Kidney epithelial cell (primary cell): ENCODE measurements at regions not wholly inside any gene's neighbourhood (a gene's known extent, or its start where the extent isn't known, plus 50 kb on each side); places are given as distances from the start of the nearest gene placed in this dataset.

ENCODE experiments used
- DNase-seq: peaks from one replicate; pipeline ENCODE4 v3.0.0-alpha.2; 2010; ENCODE audit warnings: low read depth
- H3K27me3 ChIP-seq: 2 replicates; pipeline ENCODE4 v1.6.0; 2011; ENCODE audit warnings: low read length; ENCODE audit not compliant: control insufficient read depth, insufficient read depth
- H3K36me3 ChIP-seq: 2 replicates; pipeline ENCODE4 v1.5.1; 2011; ENCODE audit warnings: low read length; ENCODE audit not compliant: control insufficient read depth, insufficient read depth
- H3K4me3 ChIP-seq: 2 replicates; pipeline ENCODE4 v1.5.1; 2011; ENCODE audit warnings: low read depth, mild to moderate bottlenecking, control low read depth, low read length
- TF ChIP-seq, protein P1 (sequence below): IDR thresholded peaks from 2 replicates; pipeline ENCODE4 v1.5.1; 2011; ENCODE audit warnings: mild to moderate bottlenecking, moderate library complexity, low read length, control low read depth, inconsistent platforms; ENCODE audit not compliant: insufficient read depth, poor library complexity, severe bottlenecking

DNA sequence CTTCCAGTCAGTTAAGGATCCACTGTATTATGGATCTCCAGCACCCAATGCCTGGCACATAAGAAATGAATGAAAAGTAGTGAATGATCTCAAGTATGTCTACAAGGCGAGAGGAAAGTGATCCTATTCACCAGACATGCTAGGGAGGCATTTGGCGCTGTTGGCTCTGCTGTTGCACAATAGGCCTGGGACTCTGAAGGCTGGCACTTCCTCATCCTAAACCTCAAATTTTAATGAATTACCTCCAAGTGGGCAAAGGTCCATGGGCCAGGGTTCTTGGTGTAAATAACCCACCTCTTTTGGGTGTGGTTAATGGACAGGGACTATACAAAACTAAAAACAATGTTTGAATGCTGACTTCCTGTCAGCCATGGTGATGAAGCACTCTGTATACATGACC, 173.4 kb upstream of the PZP start:
- Histone ChIP-seq H3K36me3 (no peaks in the 10 kb centered on the region), H3K27me3 (no peaks in the 10 kb centered on the region), H3K4me3 (no peak overlapping the region)
- TF ChIP-seq, protein P1, sequence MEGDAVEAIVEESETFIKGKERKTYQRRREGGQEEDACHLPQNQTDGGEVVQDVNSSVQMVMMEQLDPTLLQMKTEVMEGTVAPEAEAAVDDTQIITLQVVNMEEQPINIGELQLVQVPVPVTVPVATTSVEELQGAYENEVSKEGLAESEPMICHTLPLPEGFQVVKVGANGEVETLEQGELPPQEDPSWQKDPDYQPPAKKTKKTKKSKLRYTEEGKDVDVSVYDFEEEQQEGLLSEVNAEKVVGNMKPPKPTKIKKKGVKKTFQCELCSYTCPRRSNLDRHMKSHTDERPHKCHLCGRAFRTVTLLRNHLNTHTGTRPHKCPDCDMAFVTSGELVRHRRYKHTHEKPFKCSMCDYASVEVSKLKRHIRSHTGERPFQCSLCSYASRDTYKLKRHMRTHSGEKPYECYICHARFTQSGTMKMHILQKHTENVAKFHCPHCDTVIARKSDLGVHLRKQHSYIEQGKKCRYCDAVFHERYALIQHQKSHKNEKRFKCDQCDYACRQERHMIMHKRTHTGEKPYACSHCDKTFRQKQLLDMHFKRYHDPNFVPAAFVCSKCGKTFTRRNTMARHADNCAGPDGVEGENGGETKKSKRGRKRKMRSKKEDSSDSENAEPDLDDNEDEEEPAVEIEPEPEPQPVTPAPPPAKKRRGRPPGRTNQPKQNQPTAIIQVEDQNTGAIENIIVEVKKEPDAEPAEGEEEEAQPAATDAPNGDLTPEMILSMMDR = no peak
- no peak for DNase-seq

DNA sequence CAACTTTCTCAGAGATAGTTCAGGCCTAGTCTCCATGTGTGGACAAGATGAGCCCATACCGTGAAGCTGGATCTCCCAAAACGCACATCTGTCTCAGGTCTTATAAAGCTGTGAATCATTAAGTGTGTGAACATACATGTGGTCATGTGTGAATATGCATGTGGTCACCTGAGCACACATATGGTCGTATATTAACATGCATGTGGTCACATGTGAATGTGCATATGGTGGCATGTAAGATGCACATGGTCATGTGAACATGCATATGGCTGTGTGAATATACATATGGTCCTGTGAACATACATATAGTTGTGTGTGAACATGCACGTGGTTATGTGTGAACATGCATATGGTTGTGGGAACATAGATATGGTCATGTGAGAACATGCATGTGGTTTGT, 172.5 kb upstream of the PZP start:
- Histone ChIP-seq H3K4me3 (no peak overlapping the region), H3K27me3 (no peaks in the 10 kb centered on the region), H3K36me3 (no peaks in the 10 kb centered on the region)
- TF ChIP-seq, protein P1 = no peak
- no peak for DNase-seq

DNA sequence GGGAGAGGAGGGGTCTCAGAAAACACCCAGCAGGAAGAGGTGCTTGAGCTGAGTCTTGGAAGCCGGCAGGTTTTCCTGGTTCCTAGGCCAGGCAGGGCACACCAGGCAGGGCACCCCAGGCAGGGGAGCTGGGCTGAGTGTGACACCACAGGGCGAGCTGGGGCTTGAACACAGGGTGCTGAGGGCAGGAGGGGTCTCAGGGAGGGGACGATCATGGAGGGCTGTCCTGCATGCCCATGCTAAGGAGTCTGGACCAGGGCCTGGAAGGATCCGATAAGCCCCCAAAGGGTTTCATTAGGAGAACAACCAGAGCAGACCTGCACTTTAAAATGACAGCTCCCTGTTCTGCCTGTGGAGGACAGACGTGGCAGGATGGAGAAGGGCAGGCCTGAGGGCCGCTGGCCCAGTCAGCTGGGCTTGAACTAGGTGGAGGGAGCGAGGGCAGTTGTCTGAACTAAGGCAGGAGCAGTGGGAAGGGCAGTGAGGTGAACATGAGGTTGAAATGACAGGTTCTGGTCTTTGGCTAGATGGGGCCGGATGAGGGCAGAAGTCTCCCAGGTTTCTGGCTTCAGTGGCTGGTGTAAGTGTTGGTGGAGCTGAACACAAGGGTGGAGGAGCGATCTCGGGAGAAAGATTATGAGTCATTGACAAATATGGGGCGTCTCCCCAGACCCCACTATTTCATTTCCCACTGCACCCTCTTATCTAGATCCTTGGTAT, 171.0 kb upstream of the PZP start:
- DNase-seq = no peak
- Histone ChIP-seq H3K4me3 (no peak overlapping the region), H3K36me3 (no peaks in the 10 kb centered on the region), H3K27me3 (no peaks in the 10 kb centered on the region)
- TF ChIP-seq, protein P1 = no peak

DNA sequence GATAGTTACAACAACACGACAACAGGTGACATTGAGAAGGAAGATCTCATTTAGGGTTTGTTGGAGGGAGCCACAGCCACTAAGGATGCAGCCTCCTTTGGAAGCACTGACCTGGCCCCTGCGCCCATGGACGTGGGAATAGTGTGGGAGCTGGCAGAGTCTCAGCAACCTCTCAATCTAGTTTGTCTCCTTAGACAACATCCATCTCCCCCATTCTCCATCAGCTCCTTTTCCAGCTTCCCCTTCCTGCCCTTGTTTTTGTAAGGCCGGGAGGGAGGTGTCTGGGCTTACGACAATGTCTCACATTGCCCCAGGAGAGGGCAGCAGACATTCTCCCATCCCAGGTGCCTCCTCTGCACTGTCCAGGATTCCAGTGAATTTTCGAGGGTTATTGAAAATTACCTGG, 170.2 kb upstream of the PZP start:
- H3K36me3 ChIP-seq = no peaks in the 10 kb centered on the region
- H3K27me3 ChIP-seq = no peaks in the 10 kb centered on the region
- DNase-seq = no peak
- TF ChIP-seq, protein P1 = peak; percentile 56
- H3K4me3 ChIP-seq = no peak overlapping the region

DNA sequence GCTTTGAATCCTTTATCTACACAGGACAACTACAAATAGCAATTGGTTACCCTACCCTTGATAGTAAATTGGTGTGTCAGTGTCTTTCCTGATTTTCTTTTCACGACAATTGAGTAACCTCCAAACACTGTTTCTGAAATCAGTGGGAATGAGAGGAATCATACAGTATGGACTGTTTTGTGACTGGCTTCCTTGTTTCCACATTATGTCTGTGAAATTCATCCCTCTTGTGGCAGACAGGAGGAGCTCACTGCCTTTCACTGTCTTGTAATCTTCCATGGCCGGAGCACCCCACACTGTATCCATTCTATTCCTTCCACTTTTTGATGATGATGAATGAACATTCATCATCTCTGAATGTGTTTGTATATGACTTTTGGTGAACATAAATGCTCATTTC, 164.0 kb upstream of the PZP start:
- H3K4me3 ChIP-seq = no peak overlapping the region
- DNase-seq = no peak
- TF ChIP-seq, protein P1 = no peak
- H3K27me3 ChIP-seq = no peaks in the 10 kb centered on the region
- no peaks in the 10 kb centered on the region for H3K36me3 ChIP-seq

DNA sequence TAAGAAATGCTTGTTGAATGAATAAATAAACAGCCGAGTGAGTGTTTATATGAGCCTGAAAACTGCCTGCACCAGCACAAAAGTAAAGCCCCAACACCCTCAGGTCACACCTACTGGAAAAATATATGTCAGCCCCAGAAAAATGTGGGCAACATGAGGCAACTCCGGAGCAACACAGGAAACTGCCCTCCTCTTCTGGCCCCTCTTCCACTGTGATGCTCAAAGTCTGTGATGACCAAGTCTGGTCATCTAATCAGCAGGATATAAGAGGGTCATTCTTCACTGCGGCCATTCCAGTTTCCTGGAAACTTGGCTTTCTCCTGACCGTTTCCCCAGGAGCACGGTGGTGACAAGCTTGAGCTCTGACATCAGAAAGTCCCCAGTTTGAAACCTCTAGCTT, 159.6 kb upstream of the PZP start:
- Histone ChIP-seq H3K27me3 (no peaks in the 10 kb centered on the region), H3K4me3 (no peak overlapping the region), H3K36me3 (no peaks in the 10 kb centered on the region)
- TF ChIP-seq, protein P1 = no peak
- DNase-seq = no peak
